K562 (cell line): ENCODE measurements at regions not wholly inside any gene's neighbourhood (a gene's known extent, or its start where the extent isn't known, plus 50 kb on each side); places are given as distances from the start of the nearest gene placed in this dataset.

Experiments
- ATAC-seq: fragments of 200-7000 bp; cut with Tn5 transposase; 3 replicates; pipeline ENCODE4 v1.9.1; 2020; ENCODE audit warnings: moderate library complexity
- BruUV-seq: library from RNA; stranded (reverse); fragments of 400-500 nt; replicated peaks from 2 replicates; lab custom pipeline; 2021; lab: Mats Ljungman, UMichigan
- CTCF ChIA-PET: fragments of 300-600 bp; formaldehyde crosslinking; extraction: SDS; loops from one replicate; lab custom pipeline; 2021; ENCODE audit warnings: low intra/inter-chr PET ratio; lab: Yijun Ruan, JAX
- POLR2A ChIA-PET: fragments of 300-600, 350-650 bp; sonication (Branson Sonifier 250); formaldehyde crosslinking; extraction: SDS; loops from one replicate; lab custom pipeline; 2021; ENCODE audit warnings: antibody characterized with exemption, inconsistent platforms; lab: Yijun Ruan, JAX
- DNase-seq, 4 experiments: peaks; one replicate each; pipeline versions ENCODE4 v3.0.0 to v3.0.0-alpha.2; 2011 to 2018; ENCODE audit warnings: low spot score in 3 of 4, mixed read lengths in 3 of 4; ENCODE audit errors: extremely low read depth in 1 of 4
- FAIRE-seq: peaks from 2 replicates; lab custom pipeline; 2011; peaks lifted over from hg19 to GRCh38; lab: Jason Lieb, UNC
- H2AFZ ChIP-seq: 2 replicates; pipeline ENCODE4 v1.6.0; 2011; ENCODE audit warnings: low read depth, low read length, control low read depth, inconsistent platforms
- H3K27ac ChIP-seq: fragments of 200-600 bp; 3 replicates; pipeline ENCODE4 v1.8.0; 2011; ENCODE audit warnings: low read depth, mild to moderate bottlenecking, control low read depth, inconsistent platforms, low read length, moderate library complexity, mixed read lengths; ENCODE audit errors: extremely low read depth
- H3K27me3 ChIP-seq, 2 experiments: fragments of 300-600 bp in 1 of 2; 2 replicates in 1 of 2; 3 replicates in 1 of 2; pipeline versions ENCODE4 v1.6.0 to v1.8.0; 2011; ENCODE audit warnings: inconsistent platforms in 2 of 2, low read length in 2 of 2, mild to moderate bottlenecking in 1 of 2, mixed read lengths in 1 of 2, moderate library complexity in 1 of 2; ENCODE audit not compliant: control insufficient read depth in 2 of 2, insufficient read depth in 2 of 2
- H3K36me3 ChIP-seq: fragments of 300-600 bp; 3 replicates; pipeline ENCODE4 v1.8.0; 2011; ENCODE audit warnings: mild to moderate bottlenecking, low read length, inconsistent platforms; ENCODE audit not compliant: control insufficient read depth, insufficient read depth
- H3K4me1 ChIP-seq, 2 experiments: fragments of 200-600 bp in 1 of 2; replicated peaks in 1 of 2; 2 replicates in 1 of 2; 3 replicates in 1 of 2; pipeline versions ENCODE4 v1.5.1 to v1.8.0; 2011; ENCODE audit warnings: inconsistent platforms in 2 of 2, low read length in 2 of 2, mild to moderate bottlenecking in 1 of 2, mixed read lengths in 1 of 2, moderate library complexity in 1 of 2; ENCODE audit not compliant: control insufficient read depth in 2 of 2, insufficient read depth in 2 of 2
- H3K4me2 ChIP-seq: 2 replicates; pipeline ENCODE4 v1.6.1; 2011; ENCODE audit warnings: low read length, control low read depth, inconsistent platforms, mixed read lengths; ENCODE audit not compliant: insufficient read depth
- H3K4me3 ChIP-seq: fragments of 200-600 bp; sonication (generic), shearing (Covaris generic); 2 replicates; pipeline ENCODE4 v1.5.1; 2016; ENCODE audit warnings: control low read depth, inconsistent platforms
- H3K79me2 ChIP-seq: fragments of 200-600 bp; 3 replicates; pipeline ENCODE4 v1.8.0; 2011; ENCODE audit warnings: low read length, inconsistent platforms; ENCODE audit not compliant: control insufficient read depth, insufficient read depth
- H3K9ac ChIP-seq, 2 experiments: 2 replicates each; pipeline versions ENCODE4 v1.6.0 to v1.6.1; 2011; ENCODE audit warnings: low read depth in 2 of 2, low read length in 2 of 2, control low read depth in 1 of 2, inconsistent platforms in 1 of 2, mild to moderate bottlenecking in 1 of 2, mixed read lengths in 1 of 2; ENCODE audit not compliant: insufficient read depth in 1 of 2
- H3K9me1 ChIP-seq: one replicate; pipeline ENCODE4 v1.6.0; 2011; ENCODE audit warnings: inconsistent platforms, mild to moderate bottlenecking, low read length, moderate library complexity; ENCODE audit not compliant: control insufficient read depth, insufficient read depth
- H3K9me3 ChIP-seq: replicated peaks from 2 replicates; pipeline ENCODE4 v1.5.1; 2011; ENCODE audit warnings: low read depth, low read length, inconsistent platforms; ENCODE audit not compliant: control insufficient read depth, insufficient read depth
- H4K20me1 ChIP-seq: replicated peaks from 2 replicates; pipeline ENCODE4 v1.6.1; 2011; ENCODE audit warnings: low read length, inconsistent platforms, mixed read lengths; ENCODE audit not compliant: control insufficient read depth, insufficient read depth
- CBFA2T2 ChIP-seq: fragments of 450-650 bp; conservative IDR thresholded peaks from 2 replicates; pipeline ENCODE4 v1.6.1; 2017; ENCODE audit warnings: mild to moderate bottlenecking
- COPS2 ChIP-seq: fragments of 450-650 bp; conservative IDR thresholded peaks from 2 replicates; pipeline ENCODE4 v1.6.1; 2016; ENCODE audit warnings: mild to moderate bottlenecking, moderate library complexity
- CSDE1 ChIP-seq, 2 experiments: fragments of 450-650 bp; IDR thresholded peaks; 2 replicates each; pipeline ENCODE4 v1.6.1; 2016; ENCODE audit warnings: mild to moderate bottlenecking in 1 of 2
- HDAC1 ChIP-seq, 2 experiments: fragments of 450-650 bp; IDR thresholded peaks; 2 replicates each; pipeline ENCODE4 v1.6.1; 2016 to 2017; ENCODE audit warnings: inconsistent platforms in 1 of 2, mild to moderate bottlenecking in 1 of 2, moderate library complexity in 1 of 2
- HSF4 ChIP-seq: fragments of 250-450 bp; sonication (Bioruptor Pico); IDR thresholded peaks from 2 replicates; pipeline ENCODE4 v2.1.2; 2022; ENCODE audit warnings: mild to moderate bottlenecking, moderate library complexity, borderline replicate concordance
- MEIS2 ChIP-seq: fragments of 450-650 bp; IDR thresholded peaks from 2 replicates; pipeline ENCODE4 v1.6.1; 2014; ENCODE audit warnings: mild to moderate bottlenecking; ENCODE audit not compliant: partially characterized antibody
- NONO ChIP-seq, 2 experiments: fragments of 200-400 bp in 1 of 2; fragments of 450-650 bp in 1 of 2; formaldehyde crosslinking in 1 of 2; IDR thresholded peaks; 2 replicates each; pipeline ENCODE4 v1.6.1; 2017; ENCODE audit warnings: low read depth in 2 of 2, mild to moderate bottlenecking in 2 of 2, moderate library complexity in 2 of 2, low read length in 1 of 2
- PHB ChIP-seq: fragments of 250-450 bp; sonication (Bioruptor Pico); IDR thresholded peaks from 2 replicates; pipeline ENCODE4 v1.5.0; 2021
- PPARD ChIP-seq: fragments of 250-450 bp; sonication (Bioruptor Pico); IDR thresholded peaks from 2 replicates; pipeline ENCODE4 v1.8.0; 2022; ENCODE audit warnings: inconsistent platforms, mild to moderate bottlenecking, moderate library complexity
- SMAD2 ChIP-seq: fragments of 150-350 bp; IDR thresholded peaks from 2 replicates; pipeline ENCODE4 v1.6.1; 2014; ENCODE audit warnings: low read depth, mild to moderate bottlenecking, low read length
- ZNF23 ChIP-seq: fragments of 250-450 bp; sonication (Bioruptor Pico); IDR thresholded peaks from 2 replicates; pipeline ENCODE4 v1.4.0; 2020; ENCODE audit warnings: mild to moderate bottlenecking
- ZNF668 ChIP-seq: fragments of 250-450 bp; sonication (Bioruptor Pico); IDR thresholded peaks from 2 replicates; pipeline ENCODE4 v1.8.0; 2022; ENCODE audit warnings: mild to moderate bottlenecking, inconsistent platforms
- in situ Hi-C: fragments of 300-500 bp; cut with MboI; formaldehyde crosslinking; loops from 4 replicates; pipeline ENCODE4 v1.15.0; 2018; ENCODE audit warnings: inconsistent platforms, mixed read lengths
- intact Hi-C: fragments of 100-400 bp; cut with micrococcal nuclease; formaldehyde crosslinking; loops from 2 replicates; pipeline ENCODE4 v1.14.2; 2022
- TF ChIP-seq, protein P1 (sequence below): fragments of 250-450 bp; sonication (Bioruptor Pico); IDR thresholded peaks from 2 replicates; pipeline ENCODE4 v1.5.0; 2021
- TF ChIP-seq, protein P2 (sequence below), 2 experiments: IDR thresholded peaks in 1 of 2; conservative IDR thresholded peaks in 1 of 2; 2 replicates each; pipeline ENCODE4 v1.6.1; 2016; ENCODE audit warnings: low read depth in 2 of 2, mild to moderate bottlenecking in 1 of 2, missing compliant biosample characterization in 1 of 2, missing genetic modification characterization in 1 of 2, moderate library complexity in 1 of 2
- TF ChIP-seq, protein P3 (sequence below): fragments of 450-650 bp; IDR thresholded peaks from 2 replicates; pipeline ENCODE4 v1.6.1; 2016; ENCODE audit warnings: missing biosample characterization, missing genetic modification characterization
- TF ChIP-seq, protein P4 (sequence below): fragments of 250-450 bp; sonication (Bioruptor Pico); IDR thresholded peaks from 2 replicates; pipeline ENCODE4 v1.4.0; 2020; ENCODE audit warnings: borderline replicate concordance

DNA sequence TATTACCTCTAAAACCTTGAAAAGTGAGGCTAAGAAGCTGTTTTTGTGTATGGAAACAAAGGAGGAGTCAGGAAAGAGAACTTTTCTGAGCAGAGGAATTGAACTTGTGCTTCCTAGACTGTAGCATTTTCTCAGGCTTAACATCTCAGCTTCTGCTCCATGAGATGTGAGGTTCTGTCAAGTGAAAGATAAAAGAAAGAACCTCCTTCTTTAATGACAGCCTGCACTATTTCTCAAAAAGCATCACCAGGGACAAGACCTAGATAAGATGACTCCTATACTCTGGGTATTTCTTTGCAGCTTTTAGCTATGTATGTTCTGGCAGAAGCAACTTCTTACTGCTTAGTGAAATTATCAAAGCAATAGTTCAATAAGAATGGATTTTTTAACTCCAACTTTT is 87.6 kb upstream of the KCNQ5 start:
- Histone ChIP-seq H3K27me3 (no peaks in the 10 kb centered on the region), H3K4me3 (no peak overlapping the region), H3K4me1 (peaks cover 0 to 9% of the 10 kb centered on the region in 2 experiments; a peak in 2 of 5 replicates), H3K79me2 (no peaks in the 10 kb centered on the region), H2AFZ (no peak overlapping the region), H4K20me1 (no peaks in the 10 kb centered on the region), H3K27ac (peak overlapping the region; percentile 12; the same call in 2 of the 3 replicates), H3K4me2 (no peak overlapping the region), H3K36me3 (no peaks in the 10 kb centered on the region), H3K9me3 (0 out of 2 replicates have a peak, but pooled peaks cover 1% of the 10 kb centered on the region), H3K9ac (no peak overlapping the region), H3K9me1 (no peaks in the 10 kb centered on the region)
- ATAC-seq (peak; percentile 85), FAIRE-seq (peak; percentile 85), DNase-seq (peak in 2 of 4 experiments; percentile 39 to 66)
- BruUV-seq = no TSS peak
- intact Hi-C loops = no loop called here
- CTCF ChIA-PET = no interaction called here
- in situ Hi-C loops = no loop called here
- POLR2A ChIA-PET = interaction anchor here (0.8 to 1.1 kb wide), 3 partner anchors 9 to 87 kb away, joined by 3 read pairs; no protein-coding TSS in a partner anchor
- TF ChIP-seq MEIS2 (peak; percentile 51), PHB (CRISPR knock-in tag) (no peak), CSDE1 (IDR thresholded peaks at IDR 0.05) (no peak), ZNF668 (CRISPR knock-in tag) (no peak), PPARD (no peak), COPS2 (no peak), ZNF23 (CRISPR knock-in tag) (no peak), CBFA2T2 (peak; percentile 68), HDAC1 (IDR thresholded peaks at IDR 0.05) (no peak), HSF4 (CRISPR knock-in tag) (no peak), SMAD2 (no peak), NONO (IDR thresholded peaks at IDR 0.05; ENCODE audit: low read depth in 2 of 2, low read length in 1 of 2) (no peak)
- TF ChIP-seq, protein P1, sequence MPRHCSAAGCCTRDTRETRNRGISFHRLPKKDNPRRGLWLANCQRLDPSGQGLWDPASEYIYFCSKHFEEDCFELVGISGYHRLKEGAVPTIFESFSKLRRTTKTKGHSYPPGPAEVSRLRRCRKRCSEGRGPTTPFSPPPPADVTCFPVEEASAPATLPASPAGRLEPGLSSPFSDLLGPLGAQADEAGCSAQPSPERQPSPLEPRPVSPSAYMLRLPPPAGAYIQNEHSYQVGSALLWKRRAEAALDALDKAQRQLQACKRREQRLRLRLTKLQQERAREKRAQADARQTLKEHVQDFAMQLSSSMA (CRISPR knock-in tag) = no peak
- TF ChIP-seq, protein P2, sequence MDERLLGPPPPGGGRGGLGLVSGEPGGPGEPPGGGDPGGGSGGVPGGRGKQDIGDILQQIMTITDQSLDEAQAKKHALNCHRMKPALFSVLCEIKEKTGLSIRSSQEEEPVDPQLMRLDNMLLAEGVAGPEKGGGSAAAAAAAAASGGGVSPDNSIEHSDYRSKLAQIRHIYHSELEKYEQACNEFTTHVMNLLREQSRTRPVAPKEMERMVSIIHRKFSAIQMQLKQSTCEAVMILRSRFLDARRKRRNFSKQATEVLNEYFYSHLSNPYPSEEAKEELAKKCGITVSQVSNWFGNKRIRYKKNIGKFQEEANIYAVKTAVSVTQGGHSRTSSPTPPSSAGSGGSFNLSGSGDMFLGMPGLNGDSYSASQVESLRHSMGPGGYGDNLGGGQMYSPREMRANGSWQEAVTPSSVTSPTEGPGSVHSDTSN (CRISPR knock-in tag; IDR thresholded peaks at IDR 0.05; ENCODE audit: low read depth) = no peak
- TF ChIP-seq, protein P2 (tag; conservative IDR thresholded peaks at IDR 0.05; ENCODE audit: low read depth) = 0 out of 2 replicates have a peak, but pooled peaks have one; percentile 26
- TF ChIP-seq, protein P3, sequence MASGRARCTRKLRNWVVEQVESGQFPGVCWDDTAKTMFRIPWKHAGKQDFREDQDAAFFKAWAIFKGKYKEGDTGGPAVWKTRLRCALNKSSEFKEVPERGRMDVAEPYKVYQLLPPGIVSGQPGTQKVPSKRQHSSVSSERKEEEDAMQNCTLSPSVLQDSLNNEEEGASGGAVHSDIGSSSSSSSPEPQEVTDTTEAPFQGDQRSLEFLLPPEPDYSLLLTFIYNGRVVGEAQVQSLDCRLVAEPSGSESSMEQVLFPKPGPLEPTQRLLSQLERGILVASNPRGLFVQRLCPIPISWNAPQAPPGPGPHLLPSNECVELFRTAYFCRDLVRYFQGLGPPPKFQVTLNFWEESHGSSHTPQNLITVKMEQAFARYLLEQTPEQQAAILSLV = no peak
- TF ChIP-seq, protein P4, sequence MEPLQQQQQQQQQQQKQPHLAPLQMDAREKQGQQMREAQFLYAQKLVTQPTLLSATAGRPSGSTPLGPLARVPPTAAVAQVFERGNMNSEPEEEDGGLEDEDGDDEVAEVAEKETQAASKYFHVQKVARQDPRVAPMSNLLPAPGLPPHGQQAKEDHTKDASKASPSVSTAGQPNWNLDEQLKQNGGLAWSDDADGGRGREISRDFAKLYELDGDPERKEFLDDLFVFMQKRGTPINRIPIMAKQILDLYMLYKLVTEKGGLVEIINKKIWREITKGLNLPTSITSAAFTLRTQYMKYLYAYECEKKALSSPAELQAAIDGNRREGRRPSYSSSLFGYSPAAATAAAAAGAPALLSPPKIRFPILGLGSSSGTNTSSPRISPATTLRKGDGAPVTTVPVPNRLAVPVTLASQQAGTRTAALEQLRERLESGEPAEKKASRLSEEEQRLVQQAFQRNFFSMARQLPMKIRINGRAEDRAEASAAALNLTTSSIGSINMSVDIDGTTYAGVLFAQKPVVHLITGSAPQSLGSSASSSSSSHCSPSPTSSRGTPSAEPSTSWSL (CRISPR knock-in tag) = no peak
